Transverse colon (tissue), 4 donors: ENCODE measurements at regions not wholly inside any gene's neighbourhood (a gene's known extent, or its start where the extent isn't known, plus 50 kb on each side); places are given as distances from the start of the nearest gene placed in this dataset.

ENCODE experiments used
- EP300 ChIP-seq: sonication (generic); formaldehyde crosslinking; IDR thresholded peaks from one replicate; pipeline ENCODE4 v1.6.1; 2017; ENCODE audit warnings: antibody characterized with exemption, low read depth
- POLR2A ChIP-seq: fragments of 450-650 bp; IDR thresholded peaks from one replicate; pipeline ENCODE4 v1.6.1; 2016; ENCODE audit warnings: antibody characterized with exemption, mild to moderate bottlenecking, moderate library complexity
- POLR2AphosphoS5 ChIP-seq, 3 donors: sonication (generic); formaldehyde crosslinking; IDR thresholded peaks; one replicate each; pipeline ENCODE4 v1.6.1; 2016; ENCODE audit warnings: antibody characterized with exemption in 3 of 3
- TF ChIP-seq, protein P1 (sequence below), 5 experiments: fragments of 200-600 bp in 3 of 5; fragments of 450-650 bp in 2 of 5; sonication (generic) in 3 of 5; IDR thresholded peaks; 1 replicate in 2 of 5; 2 replicates in 3 of 5; pipeline ENCODE4 v1.5.1; 2016 to 2017; ENCODE audit warnings: antibody characterized with exemption in 5 of 5, inconsistent platforms in 3 of 5, mild to moderate bottlenecking in 2 of 5, moderate library complexity in 1 of 5

DNA sequence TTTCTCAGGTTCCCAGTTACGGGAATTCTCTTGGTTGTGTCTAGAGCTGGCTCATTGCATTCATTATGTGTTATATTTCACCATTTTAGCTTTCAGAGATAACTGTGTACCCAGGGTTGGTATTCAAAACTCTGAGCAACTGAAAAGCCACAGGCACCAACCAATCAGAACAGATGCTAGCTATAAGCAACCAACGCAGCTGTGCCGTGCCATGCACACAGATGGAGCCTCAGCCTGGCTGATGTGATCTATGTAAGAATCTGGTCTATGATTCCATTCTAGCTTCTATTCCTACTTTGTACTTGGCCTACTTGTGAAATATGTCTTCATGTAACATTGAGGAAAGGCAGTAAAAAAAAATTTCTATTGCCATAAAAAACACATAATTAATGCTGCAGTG is 95.0 kb upstream of the CCDC80 start:
- TF ChIP-seq, protein P1, sequence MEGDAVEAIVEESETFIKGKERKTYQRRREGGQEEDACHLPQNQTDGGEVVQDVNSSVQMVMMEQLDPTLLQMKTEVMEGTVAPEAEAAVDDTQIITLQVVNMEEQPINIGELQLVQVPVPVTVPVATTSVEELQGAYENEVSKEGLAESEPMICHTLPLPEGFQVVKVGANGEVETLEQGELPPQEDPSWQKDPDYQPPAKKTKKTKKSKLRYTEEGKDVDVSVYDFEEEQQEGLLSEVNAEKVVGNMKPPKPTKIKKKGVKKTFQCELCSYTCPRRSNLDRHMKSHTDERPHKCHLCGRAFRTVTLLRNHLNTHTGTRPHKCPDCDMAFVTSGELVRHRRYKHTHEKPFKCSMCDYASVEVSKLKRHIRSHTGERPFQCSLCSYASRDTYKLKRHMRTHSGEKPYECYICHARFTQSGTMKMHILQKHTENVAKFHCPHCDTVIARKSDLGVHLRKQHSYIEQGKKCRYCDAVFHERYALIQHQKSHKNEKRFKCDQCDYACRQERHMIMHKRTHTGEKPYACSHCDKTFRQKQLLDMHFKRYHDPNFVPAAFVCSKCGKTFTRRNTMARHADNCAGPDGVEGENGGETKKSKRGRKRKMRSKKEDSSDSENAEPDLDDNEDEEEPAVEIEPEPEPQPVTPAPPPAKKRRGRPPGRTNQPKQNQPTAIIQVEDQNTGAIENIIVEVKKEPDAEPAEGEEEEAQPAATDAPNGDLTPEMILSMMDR (IDR thresholded peaks at IDR 0.05): no peak
- no peak for TF ChIP-seq POLR2AphosphoS5 (IDR thresholded peaks at IDR 0.05)
- TF ChIP-seq EP300: no peak
- no peak for TF ChIP-seq POLR2A
